ENCODE measurements at regions not wholly inside any gene's neighbourhood (a gene's known extent, or its start where the extent isn't known, plus 50 kb on each side); places are given as distances from the start of the nearest gene placed in this dataset.

- H3K4me2 ChIP-seq: no peak overlapping the region
- no peak for DNase-seq
- no peaks in the 10 kb centered on the region for H3F3A ChIP-seq (replicated peaks; ENCODE audit: insufficient read depth)
- 62% methylated on average over 2 of the region's 2 CpGs for WGBS (ENCODE audit: low lambda C conversion rate)
- H3K27ac ChIP-seq (ENCODE audit: low read depth in 2 of 2, low read length in 1 of 2): no peak overlapping the region
- no peaks in the 10 kb centered on the region for H3K27me3 ChIP-seq (ENCODE audit: insufficient read depth)
- TF ChIP-seq CHD2 (IDR thresholded peaks at IDR 0.05; ENCODE audit: low read length, partially characterized antibody) (no peak), SIN3A (IDR thresholded peaks at IDR 0.05; ENCODE audit: borderline replicate concordance, low read depth, low read length) (no peak), RFX5 (IDR thresholded peaks at IDR 0.05; ENCODE audit: low read length) (no peak), MEF2A (IDR thresholded peaks at IDR 0.05; ENCODE audit: borderline replicate concordance, low read depth) (no peak), FOXM1 (IDR thresholded peaks at IDR 0.05; ENCODE audit: low read depth) (no peak), FOXJ3 (CRISPR knock-in tag; IDR thresholded peaks at IDR 0.05) (no peak), GATA2 (CRISPR knock-in tag; IDR thresholded peaks at IDR 0.05) (no peak), SMC3 (IDR thresholded peaks at IDR 0.05; ENCODE audit: low read depth, low read length) (no peak), TCF12 (IDR thresholded peaks at IDR 0.05) (no peak), JUND (IDR thresholded peaks at IDR 0.05) (no peak)
- TF ChIP-seq, protein P1, sequence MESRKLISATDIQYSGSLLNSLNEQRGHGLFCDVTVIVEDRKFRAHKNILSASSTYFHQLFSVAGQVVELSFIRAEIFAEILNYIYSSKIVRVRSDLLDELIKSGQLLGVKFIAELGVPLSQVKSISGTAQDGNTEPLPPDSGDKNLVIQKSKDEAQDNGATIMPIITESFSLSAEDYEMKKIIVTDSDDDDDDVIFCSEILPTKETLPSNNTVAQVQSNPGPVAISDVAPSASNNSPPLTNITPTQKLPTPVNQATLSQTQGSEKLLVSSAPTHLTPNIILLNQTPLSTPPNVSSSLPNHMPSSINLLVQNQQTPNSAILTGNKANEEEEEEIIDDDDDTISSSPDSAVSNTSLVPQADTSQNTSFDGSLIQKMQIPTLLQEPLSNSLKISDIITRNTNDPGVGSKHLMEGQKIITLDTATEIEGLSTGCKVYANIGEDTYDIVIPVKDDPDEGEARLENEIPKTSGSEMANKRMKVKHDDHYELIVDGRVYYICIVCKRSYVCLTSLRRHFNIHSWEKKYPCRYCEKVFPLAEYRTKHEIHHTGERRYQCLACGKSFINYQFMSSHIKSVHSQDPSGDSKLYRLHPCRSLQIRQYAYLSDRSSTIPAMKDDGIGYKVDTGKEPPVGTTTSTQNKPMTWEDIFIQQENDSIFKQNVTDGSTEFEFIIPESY (IDR thresholded peaks at IDR 0.05; ENCODE audit: borderline replicate concordance, low read depth): no peak
- no peaks in the 10 kb centered on the region for H4K20me1 ChIP-seq (ENCODE audit: insufficient read depth)
- no peaks in the 10 kb centered on the region for H3K4me1 ChIP-seq (ENCODE audit: control insufficient read depth in 1 of 2, insufficient read depth in 2 of 2, low read depth in 1 of 2, low read length in 1 of 2)
- ChIA-PET CTCF (interaction anchor here (0.9 kb wide), 1 partner anchor 9 kb away, joined by 3 read pairs; no protein-coding TSS in a partner anchor), POLR2A (no interaction called here)
- no peaks in the 10 kb centered on the region for H3K9me3 ChIP-seq
- no peaks in the 10 kb centered on the region for H3K9me2 ChIP-seq
- no peaks in the 10 kb centered on the region for H3K36me3 ChIP-seq (replicated peaks in 1 of 2; ENCODE audit: control insufficient read depth in 1 of 2, insufficient read depth in 2 of 2, low read length in 1 of 2)
- no peaks in the 10 kb centered on the region for H3K79me2 ChIP-seq (ENCODE audit: insufficient read depth)
- H3K4me3 ChIP-seq (ENCODE audit: low read depth in 2 of 2, low read length in 1 of 2): no peak overlapping the region
- no peak overlapping the region for H3K9ac ChIP-seq
- H2AFZ ChIP-seq (ENCODE audit: low read depth): no peak overlapping the region
Observed at GRCh38 chr3:17882981-17883380, 140.6 kb upstream of the TBC1D5 start.

DNA sequence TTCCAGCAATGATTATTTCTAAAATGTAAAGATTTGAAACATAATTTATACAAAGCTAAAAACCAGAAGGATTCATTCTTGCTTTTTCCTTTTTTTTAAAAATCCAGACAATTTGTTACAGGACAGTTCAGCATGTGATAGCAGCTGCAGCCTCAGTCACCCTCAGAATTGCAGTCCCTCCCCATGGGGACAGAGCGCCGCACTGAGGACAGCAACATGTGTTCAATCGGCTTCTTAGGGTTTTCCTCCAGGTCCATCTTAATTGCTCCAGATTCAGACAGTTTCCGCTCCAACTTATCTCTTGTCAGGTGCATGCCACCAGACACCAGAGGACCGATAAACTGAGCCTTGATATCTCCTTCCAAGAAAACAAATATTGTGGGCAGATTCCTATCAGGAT lies 134.9 kb upstream of the TBC1D5 start:
- H3K4me3 ChIP-seq (ENCODE audit: low read depth in 2 of 2, low read length in 1 of 2): no peak overlapping the region
- no peaks in the 10 kb centered on the region for H3K4me1 ChIP-seq (ENCODE audit: control insufficient read depth in 1 of 2, insufficient read depth in 2 of 2, low read depth in 1 of 2, low read length in 1 of 2)
- H3K27ac ChIP-seq (ENCODE audit: low read depth in 2 of 2, low read length in 1 of 2): no peak overlapping the region
- H3K4me2 ChIP-seq: no peak overlapping the region
- H3K27me3 ChIP-seq (ENCODE audit: insufficient read depth): no peaks in the 10 kb centered on the region
- no peak for TF ChIP-seq GATA2 (CRISPR knock-in tag; IDR thresholded peaks at IDR 0.05)
- no peak for TF ChIP-seq RCOR1 (IDR thresholded peaks at IDR 0.05; ENCODE audit: low read length)
- no peak for TF ChIP-seq RAD21 (IDR thresholded peaks at IDR 0.05; ENCODE audit: low read length)
- no peak for TF ChIP-seq CHD2 (IDR thresholded peaks at IDR 0.05; ENCODE audit: low read length, partially characterized antibody)
- TF ChIP-seq ELF1 (IDR thresholded peaks at IDR 0.05): no peak
- TF ChIP-seq TCF12 (IDR thresholded peaks at IDR 0.05): no peak
- TF ChIP-seq, protein P2, sequence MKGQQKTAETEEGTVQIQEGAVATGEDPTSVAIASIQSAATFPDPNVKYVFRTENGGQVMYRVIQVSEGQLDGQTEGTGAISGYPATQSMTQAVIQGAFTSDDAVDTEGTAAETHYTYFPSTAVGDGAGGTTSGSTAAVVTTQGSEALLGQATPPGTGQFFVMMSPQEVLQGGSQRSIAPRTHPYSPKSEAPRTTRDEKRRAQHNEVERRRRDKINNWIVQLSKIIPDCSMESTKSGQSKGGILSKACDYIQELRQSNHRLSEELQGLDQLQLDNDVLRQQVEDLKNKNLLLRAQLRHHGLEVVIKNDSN (IDR thresholded peaks at IDR 0.05; ENCODE audit: borderline replicate concordance, low read depth): no peak
- no peak for TF ChIP-seq MEF2A (IDR thresholded peaks at IDR 0.05; ENCODE audit: borderline replicate concordance, low read depth)
- TF ChIP-seq JUND (IDR thresholded peaks at IDR 0.05): no peak
- TF ChIP-seq SMC3 (IDR thresholded peaks at IDR 0.05; ENCODE audit: low read depth, low read length): no peak
- no peak for TF ChIP-seq PBX3 (IDR thresholded peaks at IDR 0.05)
- TF ChIP-seq RFX5 (IDR thresholded peaks at IDR 0.05; ENCODE audit: low read length): no peak
- no peak for TF ChIP-seq YY1 (IDR thresholded peaks at IDR 0.05; ENCODE audit: low read depth)
- no peak for TF ChIP-seq USF2 (IDR thresholded peaks at IDR 0.05; ENCODE audit: borderline replicate concordance, low read depth, low read length)
- no peak for TF ChIP-seq CTCF (IDR thresholded peaks at IDR 0.05)
- no peak for TF ChIP-seq FOSL2 (IDR thresholded peaks at IDR 0.05; ENCODE audit: borderline replicate concordance, low read depth)
- no peaks in the 10 kb centered on the region for H3F3A ChIP-seq (replicated peaks; ENCODE audit: insufficient read depth)
- H3K79me2 ChIP-seq (ENCODE audit: insufficient read depth): no peaks in the 10 kb centered on the region
- H3K9ac ChIP-seq: no peak overlapping the region
- H4K20me1 ChIP-seq (ENCODE audit: insufficient read depth): no peaks in the 10 kb centered on the region
- no peaks in the 10 kb centered on the region for H3K9me3 ChIP-seq
- no peak overlapping the region for H2AFZ ChIP-seq (ENCODE audit: low read depth)
- H3K9me2 ChIP-seq: no peaks in the 10 kb centered on the region
- 92% methylated on average over 5 of the region's 5 CpGs for WGBS (ENCODE audit: low lambda C conversion rate)
- POLR2A ChIA-PET: no interaction called here
- CTCF ChIA-PET: interaction anchor here (1.0 kb wide), 1 partner anchor 17 kb away, joined by 3 read pairs; no protein-coding TSS in a partner anchor
- DNase-seq: no peak
- H3K36me3 ChIP-seq (replicated peaks in 1 of 2; ENCODE audit: control insufficient read depth in 1 of 2, insufficient read depth in 2 of 2, low read length in 1 of 2): no peaks in the 10 kb centered on the region

Measured in SK-N-SH (cell line).